Nephron (organoid): ENCODE measurements at regions not wholly inside any gene's neighbourhood (a gene's known extent, or its start where the extent isn't known, plus 50 kb on each side); places are given as distances from the start of the nearest gene placed in this dataset.

Experiments
- H3K27ac Mint-ChIP-seq, 3 experiments: 2 replicates each; pipeline ENCODE4 v1.8.0; 2020; ENCODE audit warnings: mixed read lengths in 3 of 3, mild to moderate bottlenecking in 2 of 3, moderate library complexity in 1 of 3
- H3K27me3 Mint-ChIP-seq: 2 replicates; pipeline ENCODE4 v1.8.0; 2021; ENCODE audit warnings: low read depth, mild to moderate bottlenecking, moderate library complexity, mixed read lengths
- H3K36me3 Mint-ChIP-seq: 2 replicates; pipeline ENCODE4 v1.8.0; 2020; ENCODE audit warnings: low read depth, mixed read lengths
- H3K4me1 Mint-ChIP-seq: 2 replicates; pipeline ENCODE4 v1.8.0; 2020; ENCODE audit warnings: mixed read lengths
- H3K4me3 Mint-ChIP-seq, 3 experiments: 2 replicates each; pipeline ENCODE4 v1.8.0; 2020; ENCODE audit warnings: mild to moderate bottlenecking in 3 of 3, mixed read lengths in 3 of 3, moderate library complexity in 2 of 3
- H3K9me3 Mint-ChIP-seq: 2 replicates; pipeline ENCODE4 v1.8.0; 2020; ENCODE audit warnings: mixed read lengths
- CTCF ChIP-seq, 3 experiments: fragments of 200-600 bp; sonication (generic); IDR thresholded peaks; one replicate each; pipeline ENCODE4 v1.5.0; 2021; ENCODE audit warnings: antibody characterized with exemption in 3 of 3; ENCODE audit not compliant: unreplicated experiment in 3 of 3

GRCh38 chr10:78148216-78148960, 114.7 kb downstream of the RPS24 start:
- H3K9me3 Mint-ChIP-seq: peaks cover 12% of the 10 kb centered on the region
- peak overlapping the region; percentile 23 to 63 (median 53) for H3K27ac Mint-ChIP-seq
- peaks cover 5% of the 10 kb centered on the region for H3K27me3 Mint-ChIP-seq
- H3K4me1 Mint-ChIP-seq: peaks cover 19% of the 10 kb centered on the region
- no peak for TF ChIP-seq CTCF (IDR thresholded peaks at IDR 0.05; ENCODE audit: unreplicated experiment in 3 of 3)
- no peaks in the 10 kb centered on the region for H3K36me3 Mint-ChIP-seq
- no peak overlapping the region for H3K4me3 Mint-ChIP-seq

- Mint-ChIP-seq H3K27ac (peak overlapping the region; percentile 23 to 63 (median 52)), H3K4me3 (no peak overlapping the region), H3K27me3 (peaks cover 5% of the 10 kb centered on the region), H3K4me1 (peaks cover 19% of the 10 kb centered on the region), H3K9me3 (peaks cover 12% of the 10 kb centered on the region), H3K36me3 (no peaks in the 10 kb centered on the region)
- no peak for TF ChIP-seq CTCF (IDR thresholded peaks at IDR 0.05; ENCODE audit: unreplicated experiment in 3 of 3)
Measured at GRCh38 chr10:78148961-78149612, 115.4 kb downstream of the RPS24 start.

GRCh38 chr10:78150756-78151155, 117.1 kb downstream of the RPS24 start:
- TF ChIP-seq CTCF (IDR thresholded peaks at IDR 0.05; ENCODE audit: unreplicated experiment in 3 of 3): no peak
- H3K27me3 Mint-ChIP-seq: peaks cover 2% of the 10 kb centered on the region
- H3K4me1 Mint-ChIP-seq: peaks cover 19% of the 10 kb centered on the region
- H3K27ac Mint-ChIP-seq: no peak overlapping the region
- H3K4me3 Mint-ChIP-seq: no peak overlapping the region
- no peaks in the 10 kb centered on the region for H3K36me3 Mint-ChIP-seq
- peaks cover 1% of the 10 kb centered on the region for H3K9me3 Mint-ChIP-seq

GRCh38 chr10:78155722-78156121, 122.1 kb downstream of the RPS24 start:
- no peak overlapping the region for H3K4me3 Mint-ChIP-seq
- no peak for TF ChIP-seq CTCF (IDR thresholded peaks at IDR 0.05; ENCODE audit: unreplicated experiment in 3 of 3)
- H3K9me3 Mint-ChIP-seq: no peaks in the 10 kb centered on the region
- peaks cover 7% of the 10 kb centered on the region for H3K27me3 Mint-ChIP-seq
- H3K27ac Mint-ChIP-seq: no peak overlapping the region
- H3K4me1 Mint-ChIP-seq: no peaks in the 10 kb centered on the region
- H3K36me3 Mint-ChIP-seq: no peaks in the 10 kb centered on the region

- H3K36me3 Mint-ChIP-seq: no peaks in the 10 kb centered on the region
- TF ChIP-seq CTCF (IDR thresholded peaks at IDR 0.05; ENCODE audit: unreplicated experiment in 3 of 3): no peak
- peaks cover 13% of the 10 kb centered on the region for H3K27me3 Mint-ChIP-seq
- H3K4me1 Mint-ChIP-seq: no peaks in the 10 kb centered on the region
- no peaks in the 10 kb centered on the region for H3K9me3 Mint-ChIP-seq
- H3K27ac Mint-ChIP-seq: no peak overlapping the region
- H3K4me3 Mint-ChIP-seq: no peak overlapping the region
Measured at GRCh38 chr10:78160591-78160990, 126.9 kb downstream of the RPS24 start.
